ENCODE measurements at regions not wholly inside any gene's neighbourhood (a gene's known extent, or its start where the extent isn't known, plus 50 kb on each side); places are given as distances from the start of the nearest gene placed in this dataset.

- no peak for TF ChIP-seq CTCF (IDR thresholded peaks at IDR 0.05)
- TF ChIP-seq POLR2AphosphoS5 (IDR thresholded peaks at IDR 0.05) = no peak
- no peak for TF ChIP-seq POLR2A (IDR thresholded peaks at IDR 0.05)
Observed at GRCh38 chr1:239955431-239955830, 136.3 kb upstream of the FMN2 start.
